ENCODE measurements at regions not wholly inside any gene's neighbourhood (a gene's known extent, or its start where the extent isn't known, plus 50 kb on each side); places are given as distances from the start of the nearest gene placed in this dataset.

- ChIA-PET CTCF (no interaction called here), POLR2A (no interaction called here)
- DNase-seq (ENCODE audit: extremely low spot score): no peak
Measured at GRCh38 chr13:79780240-79780639, 299.3 kb downstream of the NDFIP2 start.

GRCh38 chr13:79779761-79780160, 298.8 kb downstream of the NDFIP2 start:
- POLR2A ChIA-PET: no interaction called here
- TF ChIP-seq ELF4 (IDR thresholded peaks at IDR 0.05): no peak
- TF ChIP-seq FOXK2 (IDR thresholded peaks at IDR 0.05): no peak
- TF ChIP-seq BHLHE40 (IDR thresholded peaks at IDR 0.05; ENCODE audit: borderline replicate concordance): no peak
- CTCF ChIA-PET: no interaction called here
- DNase-seq (ENCODE audit: extremely low spot score): no peak

More at GRCh38 chr13:79780240-79780639, 299.3 kb downstream of the NDFIP2 start:
- TF ChIP-seq HDGF (IDR thresholded peaks at IDR 0.05; ENCODE audit: borderline replicate concordance): no peak
- TF ChIP-seq BHLHE40 (IDR thresholded peaks at IDR 0.05; ENCODE audit: borderline replicate concordance): no peak
- no peak for TF ChIP-seq PKNOX1 (IDR thresholded peaks at IDR 0.05)

GRCh38 chr13:79778741-79779460, 297.9 kb downstream of the NDFIP2 start:
- no peak for DNase-seq (ENCODE audit: extremely low spot score)
- no peak for TF ChIP-seq L3MBTL2 (conservative IDR thresholded peaks at IDR 0.05)
- no peak for TF ChIP-seq FOXK2 (IDR thresholded peaks at IDR 0.05)
- no peak for TF ChIP-seq BHLHE40 (IDR thresholded peaks at IDR 0.05; ENCODE audit: borderline replicate concordance)
- no peak for TF ChIP-seq FOXM1 (IDR thresholded peaks at IDR 0.05; ENCODE audit: borderline replicate concordance)
- no peak for TF ChIP-seq SP1 (IDR thresholded peaks at IDR 0.05)
- TF ChIP-seq ELF4 (IDR thresholded peaks at IDR 0.05): no peak
- no peak for TF ChIP-seq TARDBP (IDR thresholded peaks at IDR 0.05)
- TF ChIP-seq HDGF (IDR thresholded peaks at IDR 0.05; ENCODE audit: borderline replicate concordance): no peak
- no peak for TF ChIP-seq ZNF384 (IDR thresholded peaks at IDR 0.05)
- TF ChIP-seq LEF1 (IDR thresholded peaks at IDR 0.05; ENCODE audit: borderline replicate concordance): no peak
- ChIA-PET POLR2A (no interaction called here), CTCF (interaction anchor here (0.7 kb wide), 1 partner anchor 20 kb away, joined by 3 read pairs; no protein-coding TSS in a partner anchor)

- ChIA-PET POLR2A (no interaction called here), CTCF (no interaction called here)
- no peak for TF ChIP-seq LEF1 (IDR thresholded peaks at IDR 0.05; ENCODE audit: borderline replicate concordance)
- TF ChIP-seq BHLHE40 (IDR thresholded peaks at IDR 0.05; ENCODE audit: borderline replicate concordance): no peak
- no peak for TF ChIP-seq TARDBP (IDR thresholded peaks at IDR 0.05)
- DNase-seq (ENCODE audit: extremely low spot score): no peak
Measured at GRCh38 chr13:79777504-79777903, 296.5 kb downstream of the NDFIP2 start.

- no peak for DNase-seq (ENCODE audit: extremely low spot score)
- TF ChIP-seq FOXM1 (IDR thresholded peaks at IDR 0.05; ENCODE audit: borderline replicate concordance): no peak
- no peak for TF ChIP-seq FOXA1 (IDR thresholded peaks at IDR 0.05)
- TF ChIP-seq CTBP1 (IDR thresholded peaks at IDR 0.05; ENCODE audit: borderline replicate concordance): no peak
- TF ChIP-seq SUZ12 (IDR thresholded peaks at IDR 0.05): no peak
- no peak for TF ChIP-seq NFRKB (IDR thresholded peaks at IDR 0.05)
- TF ChIP-seq LEF1 (IDR thresholded peaks at IDR 0.05; ENCODE audit: borderline replicate concordance): no peak
- no peak for TF ChIP-seq HDGF (IDR thresholded peaks at IDR 0.05; ENCODE audit: borderline replicate concordance)
- no peak for TF ChIP-seq ZNF384 (IDR thresholded peaks at IDR 0.05)
- CTCF ChIA-PET: interaction anchor here (1.3 to 2.1 kb wide), 2 partner anchors 145 to 566 kb away, joined by 5 to 8 read pairs; no protein-coding TSS in a partner anchor
- POLR2A ChIA-PET: no interaction called here
Measured at GRCh38 chr13:79776531-79777295, 295.8 kb downstream of the NDFIP2 start.

DNA sequence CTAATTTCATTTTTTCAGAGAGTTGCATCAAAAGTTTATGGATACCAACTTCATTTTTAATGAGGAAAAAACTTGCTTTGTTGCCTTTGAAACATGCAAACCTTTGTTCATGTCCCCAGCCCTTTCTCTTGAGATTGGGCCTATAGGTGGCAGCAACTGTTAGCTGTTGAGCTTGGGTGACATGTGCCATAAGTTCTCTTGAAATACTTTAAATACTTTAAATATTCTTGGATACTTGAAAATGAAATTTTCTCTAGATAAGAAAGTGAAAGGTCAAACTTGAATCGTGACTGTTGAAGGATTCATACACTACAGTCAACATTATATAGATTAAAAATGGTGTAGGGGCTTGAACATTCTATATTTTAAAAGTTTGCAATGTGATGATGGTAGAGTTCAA, 294.9 kb downstream of the NDFIP2 start:
- DNase-seq (ENCODE audit: extremely low spot score): peak; percentile 68
- TF ChIP-seq SP1 (IDR thresholded peaks at IDR 0.05): no peak
- no peak for TF ChIP-seq BHLHE40 (IDR thresholded peaks at IDR 0.05; ENCODE audit: borderline replicate concordance)
- TF ChIP-seq ZNF384 (IDR thresholded peaks at IDR 0.05): no peak
- no peak for TF ChIP-seq ARNT (IDR thresholded peaks at IDR 0.05)
- TF ChIP-seq NFRKB (IDR thresholded peaks at IDR 0.05): no peak
- no peak for TF ChIP-seq FOXA1 (IDR thresholded peaks at IDR 0.05)
- TF ChIP-seq SUZ12 (IDR thresholded peaks at IDR 0.05): no peak
- TF ChIP-seq L3MBTL2 (conservative IDR thresholded peaks at IDR 0.05): no peak
- no peak for TF ChIP-seq TARDBP (IDR thresholded peaks at IDR 0.05)
- TF ChIP-seq CTBP1 (IDR thresholded peaks at IDR 0.05; ENCODE audit: borderline replicate concordance): no peak
- CTCF ChIA-PET: interaction anchor here (1.3 to 2.1 kb wide), 2 partner anchors 144 to 567 kb away, joined by 5 to 8 read pairs; no protein-coding TSS in a partner anchor
- POLR2A ChIA-PET: no interaction called here

GRCh38 chr13:79772811-79773210, 291.9 kb downstream of the NDFIP2 start:
- POLR2A ChIA-PET: no interaction called here
- no peak for DNase-seq (ENCODE audit: extremely low spot score)
- CTCF ChIA-PET: no interaction called here
- TF ChIP-seq ZNF384 (IDR thresholded peaks at IDR 0.05) (no peak), FOXK2 (IDR thresholded peaks at IDR 0.05) (no peak), SP1 (IDR thresholded peaks at IDR 0.05) (no peak), NFRKB (IDR thresholded peaks at IDR 0.05) (no peak), FOXA1 (IDR thresholded peaks at IDR 0.05) (no peak), ELF4 (IDR thresholded peaks at IDR 0.05) (no peak), BHLHE40 (IDR thresholded peaks at IDR 0.05; ENCODE audit: borderline replicate concordance) (no peak), L3MBTL2 (conservative IDR thresholded peaks at IDR 0.05) (no peak), PKNOX1 (IDR thresholded peaks at IDR 0.05) (no peak), FOXM1 (IDR thresholded peaks at IDR 0.05; ENCODE audit: borderline replicate concordance) (no peak), TARDBP (IDR thresholded peaks at IDR 0.05) (no peak), LEF1 (IDR thresholded peaks at IDR 0.05; ENCODE audit: borderline replicate concordance) (no peak), CTBP1 (IDR thresholded peaks at IDR 0.05; ENCODE audit: borderline replicate concordance) (no peak), HDGF (IDR thresholded peaks at IDR 0.05; ENCODE audit: borderline replicate concordance) (no peak), ARNT (IDR thresholded peaks at IDR 0.05) (no peak), SUZ12 (IDR thresholded peaks at IDR 0.05) (no peak)
